ENCODE measurements at regions not wholly inside any gene's neighbourhood (a gene's known extent, or its start where the extent isn't known, plus 50 kb on each side); places are given as distances from the start of the nearest gene placed in this dataset.

DNA sequence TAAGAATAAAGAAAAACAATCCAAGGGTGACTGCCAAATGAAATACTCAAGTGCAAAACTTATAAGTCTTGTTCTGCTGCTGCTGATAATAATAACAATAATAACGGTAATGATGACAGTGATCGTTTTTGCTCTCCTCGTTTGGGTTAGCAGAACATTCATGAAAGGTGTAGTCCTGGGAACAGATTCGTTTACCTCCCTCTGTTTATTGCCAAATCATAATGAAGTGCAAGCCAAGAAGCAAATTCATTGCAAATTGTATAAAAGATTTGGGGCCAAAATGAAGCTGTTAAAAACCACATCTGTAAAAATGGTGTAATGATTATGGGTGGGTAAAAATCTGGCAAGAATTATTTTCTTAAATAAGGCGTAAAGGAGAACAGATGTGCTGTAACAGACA lies 587.2 kb upstream of the MKI67 start:
- DNase-seq (ENCODE audit: low spot score) = no peak

DNA sequence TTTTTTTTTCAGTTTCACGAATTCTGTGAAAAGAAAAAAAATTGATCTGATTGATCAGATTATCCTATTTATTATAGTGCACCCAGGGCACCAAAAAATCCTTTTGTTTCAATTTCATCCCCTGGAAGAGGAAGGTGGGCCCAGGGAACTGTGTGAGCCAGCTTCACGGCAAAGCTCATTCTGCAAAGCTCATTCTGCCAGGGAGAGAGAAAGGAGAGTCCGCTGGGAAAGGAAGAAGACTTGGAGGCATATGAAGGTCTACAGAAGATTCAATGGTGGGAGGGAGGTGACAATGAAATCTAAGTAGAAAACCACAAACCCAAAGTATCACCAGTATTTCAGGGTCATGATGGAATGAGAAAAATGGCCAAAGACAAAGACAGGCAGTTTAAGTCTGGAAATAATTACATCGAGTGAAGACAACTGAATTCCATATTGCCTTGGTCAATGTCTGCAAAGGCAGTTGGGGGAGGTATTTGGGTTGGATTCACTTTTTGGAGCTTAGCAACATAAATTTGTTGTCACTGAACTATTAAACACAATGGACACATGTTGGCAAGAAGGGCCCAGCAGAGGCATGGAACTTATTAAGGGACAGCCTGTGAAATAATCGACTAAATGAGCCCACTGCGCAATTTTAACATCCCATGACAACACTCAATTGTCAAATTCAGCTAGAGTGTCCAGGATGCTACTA lies 587.8 kb upstream of the MKI67 start:
- no peak for DNase-seq (ENCODE audit: low spot score)

DNA sequence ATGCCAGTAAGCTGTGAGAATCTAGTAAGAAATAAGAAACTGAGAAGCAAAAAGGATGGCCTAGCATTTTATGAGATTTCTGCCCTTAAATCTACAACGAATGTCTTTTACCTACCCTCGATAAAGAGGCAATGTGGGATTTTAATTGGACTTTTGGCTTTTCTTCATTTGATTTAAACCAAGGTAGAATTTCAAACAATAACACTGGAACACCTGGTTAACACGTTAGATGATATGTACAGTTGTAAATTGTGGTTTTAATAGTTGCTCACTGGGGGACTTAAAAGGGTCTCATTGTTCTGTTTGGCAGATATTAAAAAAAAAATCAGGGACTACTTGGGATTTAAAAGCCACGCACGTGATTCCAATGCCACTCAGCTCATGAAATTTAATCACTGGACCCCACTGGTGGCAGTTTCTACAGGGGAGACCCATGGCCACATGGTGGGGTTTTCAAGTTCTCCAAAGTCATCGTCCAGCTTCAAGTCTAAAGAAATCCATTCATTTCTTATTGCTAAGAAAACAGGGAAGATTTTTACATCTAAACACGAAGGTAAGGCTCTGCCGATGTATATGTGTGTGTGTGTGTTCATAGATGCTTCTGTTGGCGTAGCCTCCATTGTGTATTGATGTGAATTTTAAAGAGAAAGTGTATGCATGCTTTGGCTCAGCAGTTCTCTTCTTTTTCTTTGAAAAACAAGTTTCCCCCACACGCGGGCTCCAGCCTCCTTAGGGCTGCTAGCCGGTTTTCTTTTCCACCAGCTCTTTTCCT lies 588.6 kb upstream of the MKI67 start:
- DNase-seq (ENCODE audit: low spot score) = no peak

DNA sequence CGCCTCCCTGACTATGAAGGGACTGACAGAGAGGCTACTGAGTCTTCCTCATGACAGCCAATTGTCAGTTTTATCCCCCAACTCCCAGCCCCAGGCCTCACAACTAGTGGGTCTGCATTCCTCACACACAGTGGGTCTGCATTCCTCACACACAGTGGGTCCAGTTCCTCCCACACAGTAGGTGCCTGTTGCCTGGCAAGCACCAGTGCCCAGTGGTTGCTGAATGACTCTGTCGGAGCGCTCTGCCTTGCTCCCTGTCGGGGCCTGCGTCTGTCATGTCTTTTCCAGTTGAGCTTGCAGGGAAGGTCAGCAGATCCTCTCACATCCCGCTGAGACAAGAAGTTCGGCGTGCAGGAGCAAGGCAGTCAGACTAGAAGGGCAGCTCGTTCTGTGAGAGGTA lies 590.0 kb upstream of the MKI67 start:
- no peak for DNase-seq (ENCODE audit: low spot score)

DNA sequence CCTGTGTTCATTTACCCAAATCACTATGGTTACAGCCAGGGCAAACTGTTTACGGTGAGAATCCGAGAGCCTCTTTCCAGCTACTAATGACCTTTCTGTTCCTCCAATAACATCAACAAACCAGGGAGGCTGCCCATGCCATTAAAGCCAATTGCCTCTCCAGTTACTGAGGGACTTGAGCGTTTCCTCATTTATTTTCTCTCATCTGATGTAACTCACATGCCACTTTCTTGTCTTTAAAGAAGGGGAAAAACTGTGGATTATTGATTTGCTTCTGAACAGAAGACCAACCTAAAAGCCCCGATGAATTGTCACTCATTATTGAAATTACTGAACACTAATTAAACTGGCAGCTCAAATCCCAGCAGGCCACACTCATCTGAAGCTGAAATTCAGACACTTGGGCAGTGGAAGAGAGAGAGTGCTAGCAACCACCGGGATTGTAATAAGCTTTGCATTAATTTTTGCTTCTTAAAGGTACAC lies 595.8 kb upstream of the MKI67 start:
- no peak for DNase-seq (ENCODE audit: low spot score)

DNA sequence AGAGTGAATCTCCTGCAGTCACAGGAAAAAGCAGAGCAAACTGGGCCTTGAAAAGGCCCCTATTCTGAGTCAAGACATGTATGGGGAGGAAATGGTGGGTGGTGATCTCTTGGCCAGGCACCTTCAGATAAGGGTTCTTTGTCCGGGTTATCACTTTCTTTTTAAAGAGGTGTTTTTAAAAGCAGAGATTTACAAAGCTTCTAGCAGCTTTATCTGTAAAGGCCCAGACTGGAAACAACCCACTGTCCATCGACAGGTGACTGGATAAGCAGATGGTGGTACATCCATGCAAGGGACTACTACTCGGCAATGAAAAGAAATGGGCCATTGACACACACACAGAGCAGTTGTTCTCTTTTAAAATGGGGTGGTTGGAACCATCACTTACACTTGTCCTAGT lies 596.7 kb upstream of the MKI67 start:
- DNase-seq (ENCODE audit: low spot score) = no peak

DNA sequence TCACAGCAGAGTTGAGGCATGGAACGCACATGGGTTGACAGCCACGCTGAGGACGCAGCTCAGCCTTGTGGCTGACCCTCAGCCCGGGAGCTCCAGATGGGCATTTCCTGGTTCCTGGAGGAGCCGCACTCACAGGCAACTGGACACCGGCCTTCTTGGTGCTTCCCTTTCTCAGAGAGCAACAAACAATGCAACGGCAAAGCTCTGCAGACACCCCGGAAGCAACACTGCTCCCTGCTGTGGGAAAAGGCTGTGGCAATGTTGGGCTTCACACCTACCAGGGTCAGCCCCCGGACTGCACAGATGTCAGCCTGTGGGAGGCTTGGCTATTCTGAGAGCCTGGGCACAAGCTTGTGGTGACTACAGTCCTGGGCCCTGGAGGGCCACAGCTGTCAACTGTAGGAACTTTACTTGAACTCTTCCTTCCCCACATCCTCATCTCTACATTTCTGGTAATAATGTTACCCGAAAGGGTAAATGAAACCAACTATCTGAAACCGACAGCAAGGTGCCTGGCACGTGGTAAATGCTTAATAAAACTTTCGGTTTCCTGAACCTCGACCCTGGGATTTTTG lies 597.5 kb upstream of the MKI67 start:
- DNase-seq (ENCODE audit: low spot score) = no peak

DNA sequence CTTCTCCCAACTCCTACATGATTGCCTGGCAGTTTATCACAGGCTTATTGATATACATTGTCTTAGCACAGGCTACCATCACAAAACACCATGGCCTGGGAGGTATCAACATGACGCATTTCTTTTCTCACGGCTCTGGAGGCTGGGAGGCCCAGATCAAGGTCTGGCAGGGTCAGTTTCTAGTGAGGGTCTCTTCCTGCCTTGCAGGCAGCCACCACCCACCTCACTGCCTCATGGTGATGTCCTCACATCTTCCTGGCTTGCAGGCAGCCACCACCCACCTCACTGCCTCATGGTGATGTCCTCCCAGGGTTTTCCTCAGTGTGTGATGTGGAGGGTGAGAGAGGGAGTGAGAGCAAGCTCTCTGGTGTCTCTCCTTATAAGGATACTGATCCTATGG lies 599.3 kb upstream of the MKI67 start:
- DNase-seq (ENCODE audit: low spot score) = no peak

DNA sequence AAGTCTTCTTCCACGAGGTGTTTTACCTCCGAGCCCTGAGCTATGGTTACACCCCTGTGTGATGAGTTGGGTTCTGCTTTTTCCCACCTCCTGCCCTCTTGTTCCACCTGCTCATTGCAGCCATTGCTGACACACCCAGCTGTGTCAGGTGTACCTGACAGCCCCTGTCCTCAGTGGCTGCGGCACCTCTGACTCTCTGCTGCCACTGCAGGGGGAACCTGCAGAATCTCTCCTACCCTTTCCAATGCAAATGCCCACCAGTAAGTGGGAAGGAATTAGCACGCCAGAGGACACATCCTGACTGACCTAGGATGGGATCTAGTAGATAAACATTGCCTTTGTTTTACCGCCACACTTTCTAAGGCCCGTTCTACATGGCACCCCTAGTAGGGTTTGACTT lies 600.9 kb upstream of the MKI67 start:
- DNase-seq (ENCODE audit: low spot score) = no peak

DNA sequence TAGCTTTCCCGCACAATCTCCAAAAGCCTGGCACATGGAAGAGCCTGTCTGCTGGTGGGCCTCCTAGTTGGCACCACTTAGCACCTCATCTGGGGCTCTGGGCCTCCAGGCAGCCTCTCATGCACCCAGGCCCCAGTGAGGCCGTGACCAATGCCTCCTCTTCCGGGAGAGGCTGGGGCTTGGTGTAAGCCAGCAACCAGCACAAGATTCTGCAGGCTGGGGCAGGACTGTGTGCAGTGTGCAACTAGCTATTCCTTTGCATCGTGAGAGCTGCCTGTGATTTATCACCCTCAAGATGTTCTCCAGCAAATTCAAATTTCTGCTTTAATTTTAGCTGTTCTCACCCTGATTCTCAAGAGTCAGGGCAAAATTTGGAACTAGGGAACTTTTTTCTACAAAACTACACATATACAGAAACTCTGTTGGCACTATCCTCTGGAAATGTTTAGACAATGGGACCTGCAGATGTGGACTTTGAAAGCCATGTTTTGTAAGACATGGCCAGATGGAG lies 603.7 kb upstream of the MKI67 start:
- DNase-seq (ENCODE audit: low spot score) = no peak

DNA sequence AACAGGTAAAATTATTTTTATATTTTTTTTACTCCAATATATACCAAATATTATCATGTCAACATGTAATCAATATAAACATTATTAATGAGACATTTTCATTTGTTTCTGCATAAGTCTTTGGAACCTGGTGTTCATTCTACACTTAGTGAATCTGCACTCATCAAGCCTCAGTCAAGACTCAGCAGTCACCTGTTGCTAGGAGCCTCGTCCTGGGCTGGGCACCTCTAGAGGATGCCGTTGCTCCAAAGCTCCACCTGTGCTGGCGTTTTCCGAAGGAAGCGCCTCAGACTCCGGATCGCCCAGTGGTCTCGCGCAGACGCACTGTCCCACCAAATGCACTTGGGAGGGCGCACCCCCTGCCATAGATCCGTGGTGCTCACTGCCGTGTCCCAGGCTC lies 604.7 kb upstream of the MKI67 start:
- DNase-seq (ENCODE audit: low spot score) = no peak

DNA sequence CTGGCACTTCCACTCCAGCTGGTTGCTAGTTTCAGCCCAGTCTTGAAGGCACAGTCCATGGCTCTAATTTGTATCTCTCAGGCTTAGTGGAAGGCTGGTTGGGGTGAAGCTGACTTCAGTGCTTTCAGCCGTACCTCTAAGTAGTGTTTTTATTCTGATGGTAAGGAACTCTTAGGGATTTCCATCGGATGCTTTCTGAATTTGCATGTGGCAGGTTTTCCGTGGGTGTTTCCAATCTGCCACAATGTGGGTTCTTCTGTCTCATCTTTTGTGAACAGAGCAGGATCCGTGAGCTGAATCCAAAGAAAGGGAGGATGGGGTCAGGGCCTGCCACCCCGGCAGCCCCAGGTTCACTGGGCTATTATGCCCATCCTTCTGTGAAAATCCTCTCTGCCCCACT lies 607.9 kb upstream of the MKI67 start:
- no peak for DNase-seq (ENCODE audit: low spot score)

DNA sequence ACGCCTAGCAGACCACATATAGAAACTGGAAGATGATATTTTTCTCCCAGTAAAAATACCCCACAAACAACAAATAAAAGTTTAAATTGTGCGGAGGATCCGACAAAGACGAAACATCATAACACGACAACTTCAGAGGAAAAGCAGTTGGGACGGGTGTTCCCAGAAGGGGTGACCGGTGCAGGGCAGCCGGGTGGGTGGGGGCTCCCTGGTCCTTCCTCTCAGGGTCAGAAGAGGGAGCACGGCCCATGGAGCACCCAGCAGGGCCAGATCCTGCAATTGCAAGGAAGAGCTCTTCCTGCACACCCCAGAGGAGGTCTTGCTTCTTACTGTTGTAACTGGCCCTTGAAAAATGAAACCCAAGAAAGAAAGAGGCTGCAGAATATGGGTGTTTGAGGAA lies 608.5 kb upstream of the MKI67 start:
- no peak for DNase-seq (ENCODE audit: low spot score)

DNA sequence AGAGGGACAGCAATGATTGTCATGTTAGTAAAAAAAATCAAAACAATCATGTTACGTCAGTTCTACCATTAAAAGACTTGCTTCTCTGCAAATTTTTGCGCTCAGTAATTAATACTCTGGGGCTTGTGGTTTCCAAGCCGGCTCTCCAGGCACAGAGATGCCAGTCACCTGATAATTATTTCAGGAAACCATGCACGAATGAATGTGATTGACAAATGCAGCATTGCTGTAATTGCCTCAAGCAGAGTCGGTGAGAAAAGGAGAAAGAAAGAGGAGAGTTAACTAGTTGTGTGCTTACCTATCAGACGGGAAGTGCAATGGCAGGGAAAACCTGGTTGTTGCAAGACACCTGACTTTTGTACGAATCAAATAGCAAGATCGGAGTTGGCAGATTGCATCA lies 609.8 kb upstream of the MKI67 start:
- no peak for DNase-seq (ENCODE audit: low spot score)

DNA sequence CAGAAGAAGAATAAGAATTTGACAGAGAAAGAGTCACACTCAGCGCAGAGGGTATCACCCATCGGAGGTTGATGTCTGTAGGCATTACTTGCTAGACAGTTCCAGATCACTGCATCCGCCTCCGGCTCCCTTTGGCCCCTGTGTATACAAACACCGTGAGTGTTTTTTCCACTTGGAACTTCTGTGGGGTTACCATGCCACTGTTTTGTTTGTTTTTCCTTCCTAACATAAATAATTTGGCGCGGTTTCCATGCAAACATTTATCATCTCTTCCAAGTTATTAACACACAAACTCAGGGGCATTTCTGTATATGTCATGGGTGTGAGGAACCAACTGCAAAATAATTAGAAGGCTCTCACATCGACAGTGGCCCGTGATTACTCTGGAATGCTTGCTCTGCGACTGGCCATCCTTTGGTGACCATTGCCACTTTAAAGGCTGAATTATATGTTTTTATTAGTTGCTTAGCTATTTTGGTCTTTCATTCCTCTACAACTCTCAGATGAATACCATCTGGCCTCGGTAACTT lies 612.2 kb upstream of the MKI67 start:
- DNase-seq (ENCODE audit: low spot score) = no peak

DNA sequence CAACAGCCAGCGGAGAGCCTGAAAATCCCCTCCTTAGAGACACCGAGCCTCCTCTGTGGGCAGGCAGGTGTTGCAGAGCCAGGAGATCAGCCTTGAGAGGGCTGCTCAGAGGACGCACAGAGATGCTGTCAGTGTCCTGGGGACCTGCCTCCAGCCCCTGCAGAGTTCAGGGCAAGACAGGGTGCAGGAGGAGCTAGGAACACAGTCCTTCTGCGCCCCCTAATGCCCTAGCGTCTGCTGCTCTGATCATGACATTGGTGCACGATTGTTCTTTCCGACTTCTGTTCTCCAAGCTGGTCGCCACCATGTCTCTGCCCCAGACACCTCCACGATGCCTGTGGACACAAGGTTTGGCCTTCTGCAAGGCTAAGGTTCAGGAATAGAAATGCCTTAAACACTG lies 613.7 kb upstream of the MKI67 start:
- DNase-seq (ENCODE audit: low spot score) = no peak

DNA sequence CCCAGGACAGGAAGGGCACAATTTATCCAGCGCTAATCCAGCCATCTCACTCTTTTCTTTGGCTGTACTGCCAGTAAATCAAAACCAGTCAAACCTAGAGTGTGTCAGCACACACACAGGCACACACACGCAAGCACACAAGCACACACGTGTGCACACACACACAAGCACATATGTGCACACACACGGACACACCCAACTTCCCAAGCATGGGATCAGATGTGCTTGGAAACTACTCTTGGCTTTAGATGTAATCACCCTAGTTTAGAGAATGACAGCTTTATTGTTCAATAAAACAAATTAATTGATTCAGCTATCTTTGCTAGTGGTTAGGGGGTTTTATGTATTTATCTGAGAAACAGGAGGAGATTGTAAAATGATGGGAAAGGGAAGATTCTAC lies 615.0 kb upstream of the MKI67 start:
- no peak for DNase-seq (ENCODE audit: low spot score)

DNA sequence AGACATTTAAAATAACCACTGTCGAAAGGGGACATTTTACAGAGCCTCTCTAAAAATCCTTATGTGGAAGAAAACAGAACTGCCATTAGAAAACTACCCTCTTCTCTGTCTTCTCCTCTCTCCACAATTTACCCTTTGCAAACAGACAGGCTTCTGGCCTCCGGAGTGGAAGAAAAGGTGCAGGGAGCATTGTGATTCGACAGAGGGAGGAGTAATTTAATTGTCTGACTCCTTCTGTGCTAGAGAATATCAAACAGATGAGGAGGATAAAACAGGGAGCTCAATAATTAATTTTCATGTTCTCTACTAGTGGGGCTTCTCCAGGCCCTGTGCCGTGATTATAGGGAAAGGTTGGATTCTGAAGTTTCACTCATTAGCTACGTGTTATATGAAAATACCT lies 615.5 kb upstream of the MKI67 start:
- no peak for DNase-seq (ENCODE audit: low spot score)

DNA sequence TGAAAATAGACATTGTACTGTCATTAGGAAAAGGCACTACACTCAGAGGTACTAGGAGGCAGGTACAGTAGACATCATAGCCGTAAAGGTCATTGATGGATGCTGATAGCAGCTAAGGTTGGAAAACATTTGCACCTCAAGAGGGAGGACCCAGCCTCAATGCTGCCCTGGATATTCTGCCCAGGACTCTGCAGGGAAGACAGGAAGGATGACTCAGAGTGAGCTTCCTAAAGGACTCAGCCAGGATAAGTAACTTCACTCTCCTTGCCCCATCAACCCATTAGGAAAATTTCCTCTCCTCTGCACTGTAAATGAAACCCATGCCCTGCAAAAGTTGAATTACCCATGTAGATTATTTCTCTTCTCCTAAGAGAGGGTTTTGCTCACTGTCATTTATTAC lies 617.9 kb upstream of the MKI67 start:
- DNase-seq (ENCODE audit: low spot score) = no peak

DNA sequence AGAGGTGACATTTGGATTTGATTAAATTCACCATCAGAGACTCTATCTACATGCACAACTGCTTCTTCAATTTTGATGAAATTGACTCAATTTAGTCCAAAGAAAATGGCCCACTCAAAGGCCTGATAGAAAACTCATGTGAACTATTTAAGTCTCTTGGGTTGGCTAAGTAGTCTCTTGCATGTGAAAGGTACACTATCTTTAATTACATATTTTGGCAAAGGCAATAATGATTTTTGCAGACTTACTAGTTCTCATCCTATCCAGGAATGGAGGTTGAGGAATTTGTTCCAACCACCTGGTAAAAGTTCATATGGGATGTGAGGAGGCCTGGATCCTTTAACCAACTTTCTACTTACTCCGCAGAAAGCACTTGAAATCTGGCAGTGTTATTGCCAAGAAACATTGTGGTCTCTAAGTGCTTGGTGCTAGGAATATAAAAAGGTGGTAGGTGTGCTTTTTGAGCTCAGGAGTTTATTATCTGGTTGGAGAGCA lies 618.6 kb upstream of the MKI67 start:
- no peak for DNase-seq (ENCODE audit: low spot score)

DNA sequence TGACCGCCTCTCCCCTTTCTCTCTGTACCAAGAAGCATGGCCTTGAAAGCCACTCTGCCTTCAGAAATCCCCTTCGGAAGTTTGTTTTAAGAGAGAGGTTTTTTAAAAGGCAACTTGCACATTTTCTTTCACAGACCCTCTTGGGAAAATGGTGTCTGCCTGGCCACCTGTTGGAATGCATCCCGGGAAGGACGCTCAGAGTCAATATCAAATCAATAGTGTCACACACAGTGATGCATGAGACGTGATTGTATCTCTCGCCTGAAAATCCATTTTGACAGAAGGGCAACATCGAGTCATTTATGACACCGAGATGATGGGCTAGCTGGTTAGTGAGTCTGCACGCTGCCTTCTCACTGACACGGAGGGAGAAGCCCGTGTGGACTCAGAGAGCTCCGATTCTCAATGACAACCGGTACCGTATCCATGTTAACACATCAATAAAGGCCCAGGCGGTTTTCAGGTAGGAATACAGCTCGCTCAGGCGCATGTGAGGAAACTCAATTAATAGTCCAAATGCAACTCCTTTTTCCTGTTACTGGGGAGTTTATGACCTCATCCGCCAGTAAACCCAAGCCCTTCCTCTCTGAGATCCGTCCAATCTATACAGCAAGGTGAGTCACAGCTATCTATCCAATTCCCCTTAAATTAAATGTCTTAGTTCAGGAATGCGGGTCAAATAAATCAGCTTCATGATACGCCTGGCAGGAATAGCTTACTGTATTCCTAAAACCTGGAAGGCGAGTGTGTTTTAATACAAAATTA lies 621.5 kb upstream of the MKI67 start:
- no peak for DNase-seq (ENCODE audit: low spot score)

DNA sequence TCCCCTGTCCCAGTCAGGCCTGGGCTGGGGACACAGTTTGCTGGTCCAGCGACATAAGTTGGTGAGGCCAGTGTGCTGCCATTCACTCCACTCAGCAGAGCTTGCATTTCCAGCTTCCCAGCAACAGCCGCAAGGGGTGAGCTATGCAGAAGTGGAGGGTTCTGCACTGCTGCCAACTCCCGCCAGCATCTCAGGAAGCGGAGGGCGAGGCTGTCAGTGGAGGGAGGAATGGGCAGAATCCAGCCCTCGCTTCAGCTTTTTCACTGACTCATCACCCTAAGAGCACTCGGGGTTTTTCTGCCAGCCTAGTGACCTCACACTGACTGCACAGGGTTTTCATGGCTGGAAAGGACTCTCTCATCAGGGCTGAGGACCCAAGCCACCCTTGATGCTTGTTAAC lies 625.1 kb upstream of the MKI67 start:
- peak; percentile 5 for DNase-seq (ENCODE audit: low spot score)

All from globus pallidus (tissue), 1 donor.